Fibroblast of villous mesenchyme (primary cell): ENCODE measurements at regions not wholly inside any gene's neighbourhood (a gene's known extent, or its start where the extent isn't known, plus 50 kb on each side); places are given as distances from the start of the nearest gene placed in this dataset.
A peak's percentile ranks its signal among the peaks of the same experiment; 100 is the strongest.

Source experiments
- DNase-seq: peaks from one replicate; pipeline ENCODE4 v3.0.0-alpha.2; 2010; ENCODE audit warnings: low read depth
- H3K4me3 ChIP-seq: 2 replicates; pipeline ENCODE4 v1.5.1; 2011; ENCODE audit warnings: low read depth, mild to moderate bottlenecking, low read length
- CTCF ChIP-seq: IDR thresholded peaks from 2 replicates; pipeline ENCODE4 v1.5.1; 2012; ENCODE audit warnings: low read depth, mild to moderate bottlenecking, low read length; ENCODE audit not compliant: insufficient read depth

- TF ChIP-seq CTCF, result no peak
- DNase-seq, result no peak
- H3K4me3 ChIP-seq, result no peak overlapping the region
These were observed 211.7 kb downstream of the GLI2 start for GRCh38 chr2:120947327-120947726.

- H3K4me3 ChIP-seq, result no peak overlapping the region
- TF ChIP-seq CTCF, result no peak
- no peak for DNase-seq
These were observed 212.5 kb downstream of the GLI2 start for GRCh38 chr2:120947982-120948661.

GRCh38 chr2:120948662-120949011 is 213.0 kb downstream of the GLI2 start:
- no peak for DNase-seq
- TF ChIP-seq CTCF, result no peak
- H3K4me3 ChIP-seq, result no peak overlapping the region

- TF ChIP-seq CTCF, result peak; percentile 45
- peak; percentile 13 for DNase-seq
- H3K4me3 ChIP-seq, result no peak overlapping the region
These were observed 213.6 kb downstream of the GLI2 start for GRCh38 chr2:120949027-120949956.

- no peak overlapping the region for H3K4me3 ChIP-seq
- no peak for TF ChIP-seq CTCF
- no peak for DNase-seq
These were observed 214.4 kb downstream of the GLI2 start for GRCh38 chr2:120949957-120950590.

GRCh38 chr2:120951693-120952092 is 216.0 kb downstream of the GLI2 start:
- TF ChIP-seq CTCF, result no peak
- H3K4me3 ChIP-seq, result no peak overlapping the region
- no peak for DNase-seq
